Loucy (cell line): ENCODE measurements at regions not wholly inside any gene's neighbourhood (a gene's known extent, or its start where the extent isn't known, plus 50 kb on each side); places are given as distances from the start of the nearest gene placed in this dataset.

Experiments
- EZH2phosphoT487 ChIP-seq: fragments of 200-600 bp; IDR thresholded peaks from 2 replicates; pipeline ENCODE4 v1.6.1; 2018; ENCODE audit warnings: antibody characterized with exemption, mild to moderate bottlenecking, moderate library complexity, borderline replicate concordance
- TF ChIP-seq, protein P1 (sequence below): fragments of 200-600 bp; sonication (generic); conservative IDR thresholded peaks from 2 replicates; pipeline ENCODE4 v1.5.1; 2014; ENCODE audit warnings: mild to moderate bottlenecking, antibody characterized with exemption, low read length

DNA sequence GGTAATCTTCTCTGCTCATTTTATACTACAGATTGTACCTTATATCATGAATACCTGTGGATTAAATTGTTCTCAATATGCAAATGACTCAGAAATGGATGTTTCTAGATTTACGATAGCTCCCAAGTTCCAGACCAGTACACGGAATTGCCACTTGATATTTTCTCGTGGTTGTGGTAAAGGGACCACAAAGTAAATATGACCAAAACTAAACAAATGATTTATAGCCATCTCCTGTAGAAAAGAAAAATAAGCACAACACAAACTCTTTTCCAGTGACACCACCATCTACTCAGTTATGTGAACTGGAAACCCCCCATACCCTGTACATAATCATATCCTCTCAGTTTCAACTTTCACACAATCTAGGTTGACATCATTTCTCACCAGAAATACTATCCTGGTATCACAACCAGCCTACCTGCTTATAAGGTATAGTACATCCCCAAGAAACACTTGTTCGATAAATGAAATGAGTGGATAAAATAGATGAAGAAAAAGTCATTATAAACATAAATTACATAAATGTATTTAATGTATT is 172.3 kb downstream of the ADGRL4 start:
- TF ChIP-seq, protein P1, sequence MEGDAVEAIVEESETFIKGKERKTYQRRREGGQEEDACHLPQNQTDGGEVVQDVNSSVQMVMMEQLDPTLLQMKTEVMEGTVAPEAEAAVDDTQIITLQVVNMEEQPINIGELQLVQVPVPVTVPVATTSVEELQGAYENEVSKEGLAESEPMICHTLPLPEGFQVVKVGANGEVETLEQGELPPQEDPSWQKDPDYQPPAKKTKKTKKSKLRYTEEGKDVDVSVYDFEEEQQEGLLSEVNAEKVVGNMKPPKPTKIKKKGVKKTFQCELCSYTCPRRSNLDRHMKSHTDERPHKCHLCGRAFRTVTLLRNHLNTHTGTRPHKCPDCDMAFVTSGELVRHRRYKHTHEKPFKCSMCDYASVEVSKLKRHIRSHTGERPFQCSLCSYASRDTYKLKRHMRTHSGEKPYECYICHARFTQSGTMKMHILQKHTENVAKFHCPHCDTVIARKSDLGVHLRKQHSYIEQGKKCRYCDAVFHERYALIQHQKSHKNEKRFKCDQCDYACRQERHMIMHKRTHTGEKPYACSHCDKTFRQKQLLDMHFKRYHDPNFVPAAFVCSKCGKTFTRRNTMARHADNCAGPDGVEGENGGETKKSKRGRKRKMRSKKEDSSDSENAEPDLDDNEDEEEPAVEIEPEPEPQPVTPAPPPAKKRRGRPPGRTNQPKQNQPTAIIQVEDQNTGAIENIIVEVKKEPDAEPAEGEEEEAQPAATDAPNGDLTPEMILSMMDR: no peak
- TF ChIP-seq EZH2phosphoT487: no peak
